Liver (tissue), 7 donors: ENCODE measurements at regions not wholly inside any gene's neighbourhood (a gene's known extent, or its start where the extent isn't known, plus 50 kb on each side); places are given as distances from the start of the nearest gene placed in this dataset.

Experiments
- DNase-seq: peaks from one replicate; pipeline ENCODE4 v3.0.0-alpha.2; 2017; ENCODE audit warnings: low spot score
- H3K27ac ChIP-seq, 2 donors: one replicate each; pipeline ENCODE4 v1.7.0; 2013; ENCODE audit warnings: inconsistent platforms in 2 of 2, low read length in 2 of 2, control low read depth in 1 of 2, low read depth in 1 of 2, mild to moderate bottlenecking in 1 of 2
- H3K27me3 ChIP-seq, 4 donors: one replicate each; pipeline versions ENCODE4 v1.6.1 to v1.7.0; 2013; ENCODE audit warnings: low read length in 3 of 4, inconsistent platforms in 1 of 4, mild to moderate bottlenecking in 1 of 4, moderate library complexity in 1 of 4; ENCODE audit not compliant: control insufficient read depth in 4 of 4, insufficient read depth in 4 of 4
- H3K36me3 ChIP-seq, 4 donors: one replicate each; pipeline versions ENCODE4 v1.6.1 to v1.7.0; 2013; ENCODE audit warnings: low read length in 3 of 4, mild to moderate bottlenecking in 3 of 4, low read depth in 1 of 4, moderate library complexity in 1 of 4; ENCODE audit not compliant: control insufficient read depth in 4 of 4, insufficient read depth in 3 of 4
- H3K4me1 ChIP-seq, 4 donors: one replicate each; pipeline versions ENCODE4 v1.6.1 to v1.7.0; 2013; ENCODE audit warnings: low read length in 3 of 4, mild to moderate bottlenecking in 3 of 4, moderate library complexity in 1 of 4; ENCODE audit not compliant: control insufficient read depth in 4 of 4, insufficient read depth in 4 of 4
- H3K4me3 ChIP-seq, 3 donors: one replicate each; pipeline versions ENCODE4 v1.6.1 to v1.7.0; 2013; ENCODE audit warnings: low read length in 3 of 3, control low read depth in 1 of 3, low read depth in 1 of 3, mild to moderate bottlenecking in 1 of 3
- H3K9ac ChIP-seq, 2 donors: one replicate each; pipeline ENCODE4 v1.7.0; 2013; ENCODE audit warnings: low read length in 2 of 2, mild to moderate bottlenecking in 2 of 2, moderate library complexity in 2 of 2, control low read depth in 1 of 2, low read depth in 1 of 2
- H3K9me3 ChIP-seq, 4 donors: one replicate each; pipeline versions ENCODE4 v1.6.1 to v1.7.0; 2013; ENCODE audit warnings: low read length in 3 of 4; ENCODE audit not compliant: control insufficient read depth in 4 of 4
- EGR1 ChIP-seq, 2 donors: IDR thresholded peaks; 2 replicates each; pipeline ENCODE4 v1.6.1; 2016 to 2018; ENCODE audit warnings: antibody characterized with exemption in 2 of 2, low read depth in 2 of 2
- FOXA1 ChIP-seq: IDR thresholded peaks from 2 replicates; pipeline ENCODE4 v1.6.1; 2016; ENCODE audit warnings: antibody characterized with exemption
- FOXA2 ChIP-seq: IDR thresholded peaks from 2 replicates; pipeline ENCODE4 v1.6.1; 2016; ENCODE audit warnings: antibody characterized with exemption
- GABPA ChIP-seq, 2 donors: IDR thresholded peaks in 1 of 2; conservative IDR thresholded peaks in 1 of 2; 2 replicates each; pipeline ENCODE4 v1.6.1; 2016; ENCODE audit warnings: antibody characterized with exemption in 2 of 2, mild to moderate bottlenecking in 1 of 2, moderate library complexity in 1 of 2
- HNF4A ChIP-seq, 2 donors: conservative IDR thresholded peaks; 2 replicates each; pipeline ENCODE4 v1.6.1; 2016; ENCODE audit warnings: antibody characterized with exemption in 2 of 2, mild to moderate bottlenecking in 2 of 2
- HNF4G ChIP-seq: IDR thresholded peaks from 2 replicates; pipeline ENCODE4 v1.6.1; 2016; ENCODE audit warnings: antibody characterized with exemption
- NR2F2 ChIP-seq: IDR thresholded peaks from 2 replicates; pipeline ENCODE4 v1.6.1; 2016; ENCODE audit warnings: antibody characterized with exemption
- RAD21 ChIP-seq, 2 donors: IDR thresholded peaks; 2 replicates each; pipeline ENCODE4 v1.6.1; 2016; ENCODE audit warnings: antibody characterized with exemption in 2 of 2, mild to moderate bottlenecking in 2 of 2
- RXRA ChIP-seq, 2 donors: IDR thresholded peaks; 2 replicates each; pipeline ENCODE4 v1.6.1; 2017 to 2018; ENCODE audit warnings: antibody characterized with exemption in 2 of 2, mild to moderate bottlenecking in 1 of 2
- YY1 ChIP-seq: IDR thresholded peaks from 2 replicates; pipeline ENCODE4 v1.6.1; 2016; ENCODE audit warnings: antibody characterized with exemption, mild to moderate bottlenecking
- WGBS: extraction: QIAGEN DNeasy Blood & Tissue Kit; methylation state at CpG from one replicate; pipeline ENCODE4 v1.1.7; 2013; 5-methylcytosine and 5-hydroxymethylcytosine counted together
- TF ChIP-seq, protein P1 (sequence below): IDR thresholded peaks from 2 replicates; pipeline ENCODE4 v1.6.1; 2016; ENCODE audit warnings: antibody characterized with exemption
- TF ChIP-seq, protein P2 (sequence below): IDR thresholded peaks from 2 replicates; pipeline ENCODE4 v1.6.1; 2016; ENCODE audit warnings: antibody characterized with exemption
- TF ChIP-seq, protein P3 (sequence below): IDR thresholded peaks from 2 replicates; pipeline ENCODE4 v1.6.1; 2016; ENCODE audit warnings: antibody characterized with exemption
- donor health status: healthy.
- donor health status: healthy.
- donor health status: healthy.
- donor health status: healthy.

DNA sequence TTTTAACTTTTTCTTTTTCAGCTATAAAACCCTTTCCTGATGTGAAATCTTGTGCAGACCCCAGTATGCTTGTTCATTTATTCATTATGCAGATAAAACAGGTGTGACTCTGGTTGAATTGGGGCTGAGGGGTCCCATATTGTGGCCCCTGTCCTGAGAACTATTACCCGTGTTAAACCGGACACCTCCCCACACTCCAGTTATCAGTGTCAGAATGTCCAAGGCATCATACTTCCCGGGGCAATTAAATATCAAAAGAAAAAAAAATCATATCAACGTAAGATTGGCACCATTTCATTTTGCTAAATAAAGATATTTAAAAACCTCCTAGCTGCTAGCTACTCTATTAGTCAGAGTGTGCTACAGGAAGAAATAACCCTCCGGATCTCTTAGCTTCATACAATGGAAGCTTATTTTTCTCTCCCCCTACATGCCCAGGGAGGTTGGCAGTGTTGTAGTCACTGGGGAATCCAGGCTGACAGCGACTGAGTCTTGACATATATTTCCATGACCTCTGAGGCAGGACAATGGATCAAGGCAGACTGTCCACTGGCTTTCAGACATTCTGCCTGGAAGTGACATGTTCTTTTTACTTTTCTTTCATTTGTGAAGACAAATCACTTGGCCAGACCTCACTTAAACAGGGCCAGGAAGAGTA lies 170.0 kb downstream of the SEC61B start:
- Histone ChIP-seq H3K4me3 (no peak overlapping the region), H3K36me3 (no peaks in the 10 kb centered on the region), H3K27ac (no peak overlapping the region), H3K4me1 (no peaks in the 10 kb centered on the region), H3K27me3 (no peaks in the 10 kb centered on the region), H3K9me3 (no peaks in the 10 kb centered on the region), H3K9ac (no peak overlapping the region)
- DNase-seq = no peak
- WGBS = 87% methylated on average over 6 of the region's 6 CpGs
- no peak for TF ChIP-seq HNF4A (conservative IDR thresholded peaks at IDR 0.05)
- no peak for TF ChIP-seq GABPA (IDR thresholded peaks at IDR 0.05 in 1 of 2, conservative IDR thresholded peaks at IDR 0.05 in 1 of 2)
- no peak for TF ChIP-seq FOXA2
- no peak for TF ChIP-seq HNF4G

DNA sequence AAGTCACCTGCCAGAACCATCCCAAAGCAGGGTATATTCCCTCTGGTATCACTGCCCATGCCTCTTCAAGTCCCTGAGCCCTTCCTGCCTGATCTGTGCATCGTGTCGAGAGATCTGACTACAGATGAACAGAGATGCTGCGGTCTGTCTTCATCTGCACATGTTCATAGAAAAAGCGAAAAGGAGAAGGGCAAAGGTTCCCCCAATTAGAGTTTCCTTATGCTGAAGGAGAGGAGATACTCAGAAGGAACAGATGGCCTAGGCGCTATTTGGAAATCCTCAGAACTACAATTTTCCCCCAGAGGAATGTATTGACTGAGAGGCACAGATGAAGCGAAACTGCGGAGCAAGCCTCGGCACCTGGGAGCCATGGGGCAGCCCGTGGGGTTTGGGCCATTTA lies 170.9 kb downstream of the SEC61B start:
- no peak overlapping the region for H3K9ac ChIP-seq
- no peaks in the 10 kb centered on the region for H3K4me1 ChIP-seq
- no peaks in the 10 kb centered on the region for H3K27me3 ChIP-seq
- H3K27ac ChIP-seq = no peak overlapping the region
- no peaks in the 10 kb centered on the region for H3K9me3 ChIP-seq
- DNase-seq = no peak
- no peak overlapping the region for H3K4me3 ChIP-seq
- TF ChIP-seq EGR1 (IDR thresholded peaks at IDR 0.05; ENCODE audit: low read depth in 2 of 2) (no peak), YY1 (no peak)
- H3K36me3 ChIP-seq = no peaks in the 10 kb centered on the region
- 92% methylated on average over 9 of the region's 9 CpGs for WGBS

DNA sequence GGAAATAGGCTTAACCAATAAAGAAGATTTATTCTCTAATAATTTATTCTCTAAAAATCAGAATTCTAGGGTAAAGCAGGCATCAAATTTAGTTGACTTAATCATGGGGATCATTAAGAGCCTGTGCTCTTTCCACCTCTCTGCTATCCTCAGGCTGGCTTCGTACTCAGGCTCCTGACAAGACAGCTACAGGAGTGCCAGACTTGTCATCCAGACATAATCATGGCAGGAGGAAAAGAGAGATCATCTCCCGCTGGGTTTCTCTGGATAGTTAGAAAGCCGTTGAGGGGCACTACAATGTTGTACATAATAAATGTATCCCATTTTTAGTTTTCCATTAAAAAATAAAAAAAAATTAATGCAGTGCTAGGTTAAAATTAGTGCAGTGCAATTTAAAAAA lies 171.9 kb downstream of the SEC61B start:
- H3K4me1 ChIP-seq = no peaks in the 10 kb centered on the region
- TF ChIP-seq, protein P1, sequence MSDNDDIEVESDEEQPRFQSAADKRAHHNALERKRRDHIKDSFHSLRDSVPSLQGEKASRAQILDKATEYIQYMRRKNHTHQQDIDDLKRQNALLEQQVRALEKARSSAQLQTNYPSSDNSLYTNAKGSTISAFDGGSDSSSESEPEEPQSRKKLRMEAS = no peak
- TF ChIP-seq, protein P2, sequence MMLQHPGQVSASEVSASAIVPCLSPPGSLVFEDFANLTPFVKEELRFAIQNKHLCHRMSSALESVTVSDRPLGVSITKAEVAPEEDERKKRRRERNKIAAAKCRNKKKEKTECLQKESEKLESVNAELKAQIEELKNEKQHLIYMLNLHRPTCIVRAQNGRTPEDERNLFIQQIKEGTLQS = no peak
- TF ChIP-seq NR2F2 (no peak), RXRA (IDR thresholded peaks at IDR 0.05) (no peak)
- TF ChIP-seq, protein P3, sequence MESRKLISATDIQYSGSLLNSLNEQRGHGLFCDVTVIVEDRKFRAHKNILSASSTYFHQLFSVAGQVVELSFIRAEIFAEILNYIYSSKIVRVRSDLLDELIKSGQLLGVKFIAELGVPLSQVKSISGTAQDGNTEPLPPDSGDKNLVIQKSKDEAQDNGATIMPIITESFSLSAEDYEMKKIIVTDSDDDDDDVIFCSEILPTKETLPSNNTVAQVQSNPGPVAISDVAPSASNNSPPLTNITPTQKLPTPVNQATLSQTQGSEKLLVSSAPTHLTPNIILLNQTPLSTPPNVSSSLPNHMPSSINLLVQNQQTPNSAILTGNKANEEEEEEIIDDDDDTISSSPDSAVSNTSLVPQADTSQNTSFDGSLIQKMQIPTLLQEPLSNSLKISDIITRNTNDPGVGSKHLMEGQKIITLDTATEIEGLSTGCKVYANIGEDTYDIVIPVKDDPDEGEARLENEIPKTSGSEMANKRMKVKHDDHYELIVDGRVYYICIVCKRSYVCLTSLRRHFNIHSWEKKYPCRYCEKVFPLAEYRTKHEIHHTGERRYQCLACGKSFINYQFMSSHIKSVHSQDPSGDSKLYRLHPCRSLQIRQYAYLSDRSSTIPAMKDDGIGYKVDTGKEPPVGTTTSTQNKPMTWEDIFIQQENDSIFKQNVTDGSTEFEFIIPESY = no peak
- no peaks in the 10 kb centered on the region for H3K9me3 ChIP-seq
- no peak overlapping the region for H3K4me3 ChIP-seq
- DNase-seq = no peak
- no peaks in the 10 kb centered on the region for H3K36me3 ChIP-seq
- no peaks in the 10 kb centered on the region for H3K27me3 ChIP-seq
- H3K27ac ChIP-seq = no peak overlapping the region
- no peak overlapping the region for H3K9ac ChIP-seq
- WGBS = 57% methylated on average over 3 of the region's 3 CpGs

DNA sequence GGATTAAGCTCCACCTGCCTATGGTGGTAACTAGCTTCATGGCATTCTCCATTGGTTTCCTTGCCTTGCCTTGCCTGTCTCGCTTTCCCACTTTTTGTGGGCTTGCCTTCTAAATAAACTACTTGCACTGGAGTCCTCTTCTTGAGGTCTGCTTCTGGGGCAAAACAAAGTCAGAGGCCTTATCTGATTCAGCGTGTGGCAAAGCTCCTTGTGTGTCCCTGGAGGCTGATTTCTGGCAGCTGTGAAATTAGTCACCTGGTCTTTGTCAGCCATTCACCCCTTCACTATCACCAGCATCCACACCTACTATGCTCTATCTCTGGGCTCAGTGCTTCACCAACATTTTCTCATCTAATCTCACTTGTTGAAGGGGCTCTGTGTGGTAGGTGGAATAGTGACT lies 176.2 kb downstream of the SEC61B start:
- Histone ChIP-seq H3K9me3 (no peaks in the 10 kb centered on the region), H3K4me3 (no peak overlapping the region), H3K27me3 (no peaks in the 10 kb centered on the region), H3K36me3 (no peaks in the 10 kb centered on the region), H3K9ac (no peak overlapping the region), H3K4me1 (no peaks in the 10 kb centered on the region), H3K27ac (no peak overlapping the region)
- no peak for DNase-seq
- 79% methylated on average over 2 of the region's 2 CpGs for WGBS
- TF ChIP-seq RAD21 (IDR thresholded peaks at IDR 0.05) = no peak
- TF ChIP-seq FOXA1 = no peak
- TF ChIP-seq RXRA (IDR thresholded peaks at IDR 0.05) = no peak
- TF ChIP-seq EGR1 (IDR thresholded peaks at IDR 0.05; ENCODE audit: low read depth in 2 of 2) = no peak
- TF ChIP-seq, protein P2 = no peak
- TF ChIP-seq, protein P3 = no peak
